HG02678 (cell line): ENCODE measurements at regions not wholly inside any gene's neighbourhood (a gene's known extent, or its start where the extent isn't known, plus 50 kb on each side); places are given as distances from the start of the nearest gene placed in this dataset.
A peak's percentile ranks its signal among the peaks of the same experiment; 100 is the strongest.

Experiments used
- ATAC-seq: cut with Tn5 transposase; IDR thresholded peaks from one replicate; pipeline ENCODE4 v1.9.1; 2021; ENCODE audit warnings: mild to moderate bottlenecking, moderate library complexity; ENCODE audit not compliant: unreplicated experiment

DNA sequence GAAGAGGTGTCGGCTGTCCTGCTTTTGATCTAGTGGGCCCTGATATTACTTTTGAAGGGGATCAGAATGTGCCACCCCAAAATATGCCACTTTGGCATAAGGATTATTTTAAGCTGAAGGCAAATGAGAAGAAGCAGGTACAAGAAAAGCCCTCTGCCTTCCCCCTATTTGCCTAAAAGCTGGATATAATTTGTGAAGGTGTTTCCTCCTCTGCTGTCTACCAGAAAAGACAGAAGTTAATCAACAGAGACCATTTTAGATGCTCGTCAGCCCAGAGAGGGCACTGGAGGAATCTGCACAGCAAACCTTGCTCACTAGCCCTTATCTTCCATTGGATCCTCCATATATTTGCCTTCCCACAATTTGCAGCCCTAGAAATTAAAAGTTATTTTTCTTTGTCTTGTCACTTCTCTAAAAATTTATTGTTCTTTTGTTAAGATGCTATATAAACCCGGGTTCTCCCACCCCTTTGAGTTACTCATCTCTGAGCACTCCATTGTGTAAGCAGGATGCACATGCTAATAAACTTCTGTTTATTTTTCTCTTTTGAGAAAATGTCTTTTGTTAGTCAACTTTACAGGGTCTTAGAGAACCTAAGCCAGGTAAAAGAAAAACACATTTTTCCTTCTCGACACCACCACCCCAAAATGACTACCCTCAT is 163.2 kb upstream of the SLC1A4 start:
- ATAC-seq, result no peak

DNA sequence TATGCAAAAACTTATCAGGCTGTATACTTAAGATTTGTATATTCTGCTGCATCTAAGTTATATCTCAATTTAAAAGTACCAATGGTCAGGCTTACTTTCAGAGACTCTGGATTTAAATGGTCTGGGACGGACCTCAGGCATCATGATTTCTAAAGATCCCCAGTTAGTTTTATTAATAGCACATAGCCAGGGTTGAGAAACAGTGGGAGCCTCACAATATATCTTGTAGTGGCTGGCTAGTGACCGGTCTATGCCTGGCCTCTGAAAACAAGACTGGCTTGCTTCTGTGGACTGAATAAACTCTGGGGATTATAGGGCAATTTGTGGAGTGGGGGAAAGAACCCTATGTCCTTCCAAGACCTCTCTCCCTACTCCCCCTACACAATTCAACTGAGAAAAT is 162.5 kb upstream of the SLC1A4 start:
- no peak for ATAC-seq

DNA sequence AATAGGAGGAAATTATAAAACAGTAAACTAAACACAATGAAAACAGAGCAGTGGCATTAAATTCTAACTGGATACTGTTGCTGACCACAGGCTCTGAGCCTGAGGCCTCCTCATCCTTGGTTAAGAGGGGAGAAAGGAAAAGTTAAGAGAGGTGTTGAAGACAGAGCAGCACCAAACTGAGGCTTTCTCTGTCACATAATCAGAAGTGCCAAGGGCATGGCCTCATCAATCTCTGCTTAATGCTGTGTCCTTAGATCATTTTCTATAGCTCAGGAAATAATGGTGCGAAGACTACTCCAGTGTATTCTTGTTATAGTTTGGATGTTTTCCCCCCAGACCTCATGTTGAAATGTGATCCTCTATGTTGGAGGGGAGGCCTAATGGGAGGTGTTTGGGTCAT is 160.9 kb upstream of the SLC1A4 start:
- no peak for ATAC-seq

DNA sequence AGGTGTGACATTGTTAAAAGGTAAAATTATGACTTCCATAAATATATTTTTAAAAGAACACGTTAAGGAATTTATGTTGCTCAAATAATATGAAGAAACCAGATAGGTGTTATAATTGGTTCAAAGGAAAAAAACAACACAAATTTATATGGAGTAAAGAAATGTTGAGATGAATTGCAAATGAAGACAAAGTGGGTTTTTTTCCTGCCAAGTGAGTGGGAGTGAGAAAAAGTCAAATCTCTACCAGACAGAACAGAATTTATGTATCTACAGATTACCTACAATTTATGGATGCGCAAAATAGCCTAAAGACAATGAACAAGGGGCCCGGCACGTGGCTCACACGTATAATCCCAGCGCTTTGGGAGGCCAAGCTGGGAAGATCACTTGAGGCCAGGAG is 159.7 kb upstream of the SLC1A4 start:
- no peak for ATAC-seq

DNA sequence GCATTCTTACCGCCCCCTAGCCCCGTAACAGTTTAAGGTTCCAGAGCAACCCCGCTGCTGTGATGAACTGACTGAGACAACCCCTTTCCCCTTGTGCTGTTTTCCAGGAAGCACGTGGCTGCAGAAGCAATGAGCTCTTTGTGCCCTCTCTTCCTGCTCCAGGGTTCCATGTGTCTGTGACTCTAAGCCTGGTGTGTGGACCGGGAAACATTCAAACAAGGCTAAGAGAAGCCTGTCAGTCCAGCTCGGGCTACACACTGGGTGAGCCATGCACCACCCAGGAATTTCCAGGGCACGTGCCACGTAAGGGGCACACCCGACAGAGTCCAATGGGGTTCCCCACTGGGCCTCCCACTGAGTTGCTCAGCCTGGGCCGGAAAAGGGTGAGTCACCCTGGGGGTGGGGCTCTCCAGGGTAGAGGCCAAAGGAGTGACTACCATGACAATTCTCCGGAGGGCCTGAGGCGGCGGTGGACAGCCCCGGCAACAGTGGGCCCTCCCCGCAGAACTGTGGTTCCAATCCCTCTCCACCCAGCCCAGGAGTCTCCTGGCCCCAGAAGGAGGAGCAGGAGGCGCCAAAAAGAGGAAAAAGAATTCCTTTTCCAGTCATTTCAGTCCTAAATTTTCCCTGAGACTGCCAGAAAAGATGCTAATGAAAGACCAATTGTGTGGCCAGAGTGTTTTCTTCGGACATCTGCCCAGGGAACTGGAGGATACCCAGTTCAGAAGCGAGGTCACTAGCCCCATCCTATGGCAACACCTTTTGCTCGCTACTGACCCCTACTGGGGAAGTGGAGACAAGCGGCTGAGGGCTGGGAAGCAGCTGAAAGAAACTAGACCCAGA is 157.8 kb upstream of the SLC1A4 start:
- ATAC-seq, result peak; percentile 90

DNA sequence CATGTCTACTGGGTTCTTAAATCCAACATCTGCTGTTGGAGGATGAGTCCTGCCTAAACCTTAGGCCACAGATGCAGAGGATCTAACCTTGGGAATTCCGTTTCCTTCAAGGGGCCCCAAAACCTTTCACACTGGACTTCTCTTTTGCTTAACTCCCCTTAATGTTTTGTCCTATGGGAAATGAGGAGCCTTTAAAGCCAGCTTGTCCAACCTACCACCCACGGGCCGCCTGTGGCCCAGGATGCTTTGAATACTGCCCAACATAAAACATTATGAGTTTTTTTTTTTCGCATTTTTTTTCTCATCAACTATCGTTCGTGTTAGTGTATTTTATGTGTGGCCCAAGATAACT is 157.2 kb upstream of the SLC1A4 start:
- no peak for ATAC-seq

DNA sequence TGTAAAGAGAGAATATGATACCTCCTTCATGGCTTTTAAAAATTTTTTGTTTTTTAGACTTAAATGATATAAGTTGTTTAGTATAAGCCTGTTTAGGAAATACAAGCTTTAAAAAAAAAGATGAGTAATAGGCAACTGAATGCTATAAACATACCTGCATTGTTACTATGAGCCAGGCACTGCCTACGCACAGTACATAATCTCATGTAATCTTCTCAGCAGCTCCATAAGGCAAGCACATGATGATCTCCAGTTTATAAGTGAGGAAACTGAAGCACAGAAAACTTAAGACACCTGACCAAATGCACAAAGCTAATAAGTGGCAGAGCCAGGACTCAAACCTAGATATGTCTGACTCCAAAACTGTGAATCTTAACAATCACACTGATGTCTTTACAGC is 156.3 kb upstream of the SLC1A4 start:
- no peak for ATAC-seq

DNA sequence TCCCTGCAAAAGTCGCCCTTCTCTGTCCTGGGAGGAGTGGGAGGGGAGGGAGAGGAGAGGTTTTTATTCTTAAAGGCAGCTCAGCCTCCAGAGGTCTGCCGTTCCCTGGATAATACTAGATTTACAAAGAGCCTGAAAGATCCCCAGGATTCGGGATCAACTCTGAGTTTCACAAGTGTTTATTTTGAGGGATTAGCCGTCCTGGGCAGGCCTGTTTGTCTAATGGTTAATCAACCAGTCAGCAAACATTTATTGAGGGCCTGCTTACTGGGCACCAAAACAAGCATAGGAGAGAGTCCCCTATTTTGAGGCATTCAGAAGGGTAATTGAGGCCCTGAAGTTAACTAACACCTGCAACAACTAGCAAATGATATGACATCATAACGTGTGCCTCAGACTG is 152.6 kb upstream of the SLC1A4 start:
- ATAC-seq, result no peak

DNA sequence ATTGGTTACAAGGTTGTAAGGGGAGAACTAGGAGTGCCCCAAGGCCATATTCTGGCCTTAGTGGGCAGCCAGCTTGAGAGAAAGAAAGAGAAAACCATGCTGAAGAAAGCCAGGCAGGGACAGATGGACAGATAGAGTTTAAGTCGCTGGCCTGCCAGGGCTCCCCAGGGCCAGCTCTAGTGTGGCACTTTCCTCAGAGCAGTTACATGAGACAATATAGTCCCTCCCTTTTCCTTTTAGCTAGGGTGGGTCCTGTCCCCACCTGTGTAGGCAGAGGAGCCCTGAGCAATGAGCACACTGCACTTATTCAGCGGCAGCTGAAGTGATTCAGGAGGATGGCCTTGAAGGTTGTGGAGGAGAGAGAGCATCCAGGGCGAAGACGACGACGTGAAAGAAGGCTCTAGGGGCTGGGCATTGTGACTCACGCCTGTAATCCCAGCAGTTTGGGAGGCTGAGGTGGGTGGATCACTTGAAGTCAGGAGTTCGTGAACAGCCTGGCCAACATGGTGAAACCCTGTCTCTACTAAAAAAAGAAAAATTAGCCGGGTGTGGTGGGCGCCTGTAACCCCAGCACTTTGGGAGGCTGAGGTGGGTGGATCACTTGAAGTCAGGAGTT is 152.0 kb upstream of the SLC1A4 start:
- ATAC-seq, result no peak

DNA sequence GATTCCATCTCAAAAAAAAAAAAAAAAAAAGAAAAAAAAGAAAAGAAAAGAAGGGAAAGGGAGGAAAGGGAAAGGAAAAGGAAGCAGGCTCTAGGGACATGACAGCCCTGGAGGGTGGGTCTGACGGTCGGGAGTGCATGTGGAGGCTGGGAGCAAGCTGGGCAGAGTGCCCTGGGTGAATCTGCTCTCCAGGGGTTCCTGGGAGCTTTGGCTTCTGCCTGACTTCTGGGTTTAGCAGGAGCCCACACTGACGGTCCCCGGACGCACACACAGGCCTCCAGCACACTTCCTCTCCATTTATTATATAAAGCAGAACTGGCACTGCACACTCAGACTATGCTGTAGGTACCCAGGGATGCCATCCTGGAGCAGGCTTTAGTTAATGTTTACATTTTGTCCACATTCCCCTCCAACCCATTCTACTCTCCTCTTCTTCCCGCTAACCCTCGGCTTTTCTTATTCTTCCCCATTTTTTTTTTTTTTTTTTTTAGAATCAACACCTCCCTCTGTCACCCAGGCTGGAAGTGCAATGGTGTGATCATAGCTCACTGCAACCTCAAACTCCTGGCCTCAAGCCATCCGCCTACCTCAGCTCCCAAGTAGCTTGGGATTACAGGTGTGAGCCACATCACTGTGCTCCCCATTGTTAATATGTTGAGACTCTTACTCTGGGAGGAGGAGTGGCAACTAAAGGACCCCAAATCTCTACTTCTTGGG is 151.1 kb upstream of the SLC1A4 start:
- ATAC-seq, result no peak

DNA sequence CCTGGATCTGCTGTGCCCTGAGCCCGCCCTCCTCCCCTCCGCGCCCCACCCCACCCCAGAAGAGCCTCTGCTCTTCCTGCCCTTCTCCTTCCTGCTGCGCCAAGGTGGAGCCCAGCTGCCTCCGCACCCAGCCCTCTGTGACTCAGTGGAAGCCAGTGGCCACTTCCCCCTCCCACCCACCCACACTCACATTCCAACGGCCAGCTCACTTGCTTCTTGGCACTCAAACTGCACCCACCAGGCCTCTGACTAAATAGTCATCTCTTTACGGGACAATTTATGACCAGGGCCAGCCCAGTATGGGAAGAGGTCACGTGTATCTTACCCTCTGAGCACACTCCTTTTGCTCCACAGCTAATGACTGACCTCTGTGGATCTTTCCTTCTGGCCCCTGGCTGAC is 150.4 kb upstream of the SLC1A4 start:
- no peak for ATAC-seq

DNA sequence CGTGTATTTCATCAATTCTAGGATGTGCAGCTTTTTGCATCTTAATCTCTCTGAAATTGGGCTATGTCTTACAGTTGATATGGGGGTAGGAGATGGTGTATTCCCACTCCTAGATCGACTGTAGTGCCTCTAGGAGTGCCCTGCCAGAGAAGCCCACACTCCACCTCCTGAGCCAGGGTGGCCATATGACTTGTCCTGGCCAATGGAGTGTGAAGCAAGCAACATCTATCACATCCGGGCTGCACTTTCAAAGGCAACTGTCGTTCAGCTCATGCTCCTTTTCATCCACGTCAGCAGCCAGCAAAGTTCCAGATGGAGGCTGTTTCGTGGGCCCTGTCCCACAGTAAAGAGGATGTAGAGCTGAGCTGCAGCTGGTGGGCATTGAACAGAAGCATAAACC is 149.4 kb upstream of the SLC1A4 start:
- ATAC-seq, result peak; percentile 90

DNA sequence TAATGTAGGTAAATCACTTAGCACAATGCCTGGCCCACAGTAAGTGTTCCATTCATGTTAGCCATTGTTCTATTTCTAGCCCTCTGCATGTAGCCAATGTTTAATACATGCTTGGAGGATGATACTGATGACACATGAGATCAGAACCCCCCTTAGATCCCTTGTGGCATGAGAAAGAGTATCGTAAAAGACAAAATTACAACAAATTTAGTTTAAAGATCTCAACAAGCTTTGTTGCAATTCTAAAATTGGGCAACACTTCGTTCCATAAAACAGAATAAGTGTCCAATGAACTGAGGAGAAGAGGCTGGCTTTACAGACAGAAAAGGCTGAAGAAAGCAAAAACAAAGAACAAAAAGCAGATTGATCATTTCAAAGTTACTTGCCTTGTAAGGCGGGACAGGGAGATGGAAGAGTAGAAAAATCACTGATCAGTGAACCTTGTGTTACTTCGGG is 148.7 kb upstream of the SLC1A4 start:
- ATAC-seq, result no peak

DNA sequence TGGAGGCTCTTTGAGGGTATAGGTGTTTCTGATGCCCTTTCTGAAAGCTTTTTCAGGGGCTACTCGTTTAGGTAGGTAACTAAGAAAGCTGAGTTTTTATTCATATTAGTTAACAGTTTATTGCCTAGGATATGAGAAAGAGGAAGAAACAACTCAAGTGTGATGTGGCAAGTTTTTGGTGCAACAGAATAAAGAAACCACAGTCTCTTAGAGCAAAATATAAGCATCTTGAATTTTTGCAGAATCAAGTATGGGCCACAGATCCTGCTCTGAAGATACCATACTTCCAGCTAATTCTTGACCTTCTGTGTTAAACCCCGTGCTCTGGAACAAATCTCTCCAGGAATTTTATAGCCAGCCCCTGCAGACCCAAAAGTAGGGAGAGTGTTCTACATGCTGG is 147.7 kb upstream of the SLC1A4 start:
- ATAC-seq, result no peak

DNA sequence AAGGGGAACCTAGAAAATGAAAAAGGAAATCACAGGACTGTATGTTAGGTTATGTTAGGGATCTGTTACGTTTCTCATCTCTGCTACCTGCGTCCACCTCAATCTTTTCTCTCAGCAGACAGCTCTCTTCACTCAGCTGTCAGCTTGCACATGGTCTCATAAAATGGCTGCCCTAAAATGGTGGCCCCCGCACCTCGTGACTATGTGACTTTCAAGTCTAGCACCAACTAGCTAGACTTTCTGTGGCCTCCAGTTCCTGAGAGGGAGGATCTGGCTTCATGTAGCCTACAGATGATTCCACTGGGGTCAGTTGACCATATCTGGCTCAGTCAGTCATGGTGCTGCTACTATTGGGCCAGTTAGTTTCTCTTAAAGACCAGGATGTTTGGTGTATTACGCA is 147.2 kb upstream of the SLC1A4 start:
- no peak for ATAC-seq

DNA sequence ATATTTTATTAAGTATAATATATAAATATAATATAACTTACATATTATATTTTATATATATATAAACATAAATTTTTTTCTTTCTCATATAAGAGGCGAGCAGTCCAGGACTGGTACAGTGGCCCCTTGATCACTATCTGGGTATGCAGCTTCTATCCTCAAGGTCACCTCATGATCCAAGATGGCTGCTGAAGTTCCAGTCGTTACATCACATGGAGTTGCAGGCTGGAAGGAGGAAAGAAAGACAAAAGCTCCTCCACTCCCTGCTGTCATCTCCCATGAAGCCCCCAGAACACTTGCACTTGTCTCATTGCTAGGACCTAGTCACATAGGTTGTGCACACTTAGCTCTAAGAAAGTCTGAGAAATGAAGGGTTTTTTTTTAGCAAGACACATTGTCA is 145.1 kb upstream of the SLC1A4 start:
- no peak for ATAC-seq

DNA sequence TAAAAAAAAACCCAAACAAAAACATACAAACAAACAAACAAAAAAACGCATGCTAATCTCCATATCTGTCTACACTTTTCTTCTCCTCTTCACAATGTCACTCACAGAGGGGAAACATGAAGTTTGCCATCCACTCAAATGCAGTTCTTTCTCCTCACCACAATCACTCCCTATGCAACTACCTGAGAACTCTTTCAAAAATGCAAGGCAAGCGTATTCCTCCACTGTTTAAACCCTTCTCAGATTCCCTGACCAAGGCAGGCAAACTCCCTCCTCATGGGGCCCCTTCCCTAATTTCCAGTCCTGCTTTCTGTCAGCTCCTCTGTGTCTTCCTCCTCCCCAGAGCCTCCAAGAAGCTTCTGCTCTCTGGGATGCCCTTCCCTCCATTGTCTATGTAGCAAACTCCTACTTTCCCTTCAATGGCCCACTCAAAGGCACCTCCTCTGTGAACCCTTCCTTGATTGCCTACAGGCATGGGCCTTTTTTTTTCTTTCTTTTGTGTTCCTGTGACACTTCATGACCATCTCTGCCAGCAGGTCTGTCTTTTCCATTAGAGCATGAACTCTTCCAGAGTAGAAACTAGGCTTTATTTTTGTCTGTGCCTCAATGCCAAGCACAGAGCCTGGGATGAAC is 143.8 kb upstream of the SLC1A4 start:
- ATAC-seq, result no peak

DNA sequence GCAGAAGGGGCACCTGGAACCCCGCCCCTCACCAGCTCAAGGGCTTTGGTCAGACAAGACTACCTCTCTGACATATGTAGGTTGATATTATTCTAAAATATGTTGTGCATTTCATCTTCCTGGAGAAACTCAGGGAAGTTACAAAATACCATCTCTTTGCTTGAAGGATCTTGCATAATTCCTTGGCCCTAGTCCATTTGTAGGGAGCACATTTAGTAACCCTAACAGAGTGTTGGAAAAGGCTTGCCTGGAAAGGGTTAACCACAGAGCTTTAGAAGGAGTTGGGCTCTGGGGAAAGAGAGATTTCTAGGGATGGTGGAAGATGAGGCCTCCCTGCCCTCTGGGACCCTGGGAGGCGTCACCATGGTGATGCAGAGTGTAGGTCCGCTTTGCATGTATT is 143.0 kb upstream of the SLC1A4 start:
- ATAC-seq, result no peak

DNA sequence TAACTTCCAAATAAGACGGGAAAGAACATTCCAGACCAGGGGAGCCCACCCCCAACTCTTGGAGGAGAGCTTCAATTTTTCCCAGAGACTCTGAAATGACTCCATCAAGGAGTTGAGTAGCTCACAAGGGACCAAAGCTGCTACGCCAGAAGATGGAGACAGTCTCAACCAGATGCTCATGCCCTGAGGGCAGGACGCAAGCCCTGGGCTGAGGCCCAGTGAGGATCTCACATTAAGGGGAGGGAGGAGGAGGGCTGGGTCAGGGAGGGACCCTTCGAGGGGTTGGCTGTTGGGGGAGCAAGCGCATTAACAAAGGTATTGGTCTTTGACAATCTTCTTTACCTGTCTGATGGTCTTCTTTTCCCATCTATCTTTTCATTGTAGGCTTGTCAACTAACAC is 141.3 kb upstream of the SLC1A4 start:
- ATAC-seq, result no peak

DNA sequence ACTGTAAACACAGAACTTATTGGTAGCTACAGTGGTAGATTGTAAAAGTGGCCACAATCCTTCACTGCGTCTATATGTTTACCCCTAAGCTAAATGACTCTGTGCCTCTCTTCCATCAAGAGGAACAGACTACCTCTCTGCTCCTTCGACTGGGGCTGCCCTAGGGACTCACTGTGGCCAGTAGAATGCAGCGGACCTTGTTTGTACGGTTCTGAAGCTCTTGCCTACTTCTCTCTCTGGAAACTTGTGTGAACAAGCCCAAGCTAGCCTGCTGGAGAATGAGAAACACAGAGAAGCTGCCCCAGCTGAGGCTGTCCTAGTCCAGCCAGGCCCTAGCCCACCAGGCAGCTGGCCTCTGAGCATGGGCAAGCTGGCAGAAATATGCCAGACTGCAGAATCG is 140.8 kb upstream of the SLC1A4 start:
- ATAC-seq, result no peak

DNA sequence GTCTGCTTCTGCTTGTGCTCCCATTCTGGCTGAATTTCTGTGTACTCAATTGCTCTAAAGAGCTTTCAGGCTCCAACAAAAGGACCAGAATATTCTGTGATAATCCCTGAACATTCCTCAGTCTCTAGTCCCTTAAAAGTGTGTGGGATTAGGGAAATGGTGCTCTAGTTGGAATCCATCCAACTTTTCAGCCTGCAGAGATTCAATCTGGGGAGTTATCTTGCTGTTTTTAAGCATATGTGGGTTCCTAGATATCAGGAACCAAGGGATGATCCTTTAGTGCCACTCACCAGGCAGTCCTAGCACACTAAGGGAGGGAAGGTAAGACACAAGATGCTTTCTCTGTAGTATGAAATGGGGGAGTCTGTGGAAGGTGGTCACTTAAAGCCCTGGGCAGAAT is 140.3 kb upstream of the SLC1A4 start:
- no peak for ATAC-seq
